ENCODE measurements at regions not wholly inside any gene's neighbourhood (a gene's known extent, or its start where the extent isn't known, plus 50 kb on each side); places are given as distances from the start of the nearest gene placed in this dataset.
A peak's percentile ranks its signal among the peaks of the same experiment; 100 is the strongest.
"Not testable (repeated sequence)": the region's sequence is repeated elsewhere in the genome, so short reads cannot be mapped to it uniquely, and the experiment has no call there.

GRCh38 chr4:110876214-110876613 lies 253.3 kb upstream of the PITX2 start:
- WGBS, 2 experiments (ENCODE audit: extremely low coverage in 1 of 2, insufficient coverage in 1 of 2, insufficient read length in 1 of 2, insufficient replicate concordance in 2 of 2, low coverage in 1 of 2, low lambda C conversion rate in 2 of 2, missing lambda C conversion rate in 1 of 2): 51% methylated on average over 17 of the region's 18 CpGs; no CpG with 5 or more reads in 1 of the 2 experiments
- POLR2A ChIA-PET (ENCODE audit: partially characterized antibody); H3K79me2 ChIP-seq (ENCODE audit: control insufficient read depth in 1 of 2, insufficient read depth in 2 of 2, low read length in 2 of 2); H3K27me3 ChIP-seq (replicated peaks in 1 of 4; ENCODE audit: control insufficient read depth in 3 of 4, extremely low read depth in 1 of 4, insufficient read depth in 3 of 4, low read length in 3 of 4); H3K23ac ChIP-seq (ENCODE audit: insufficient read length); H2BK120ac ChIP-seq (replicated peaks; ENCODE audit: low read depth, low read length); H3K14ac ChIP-seq (ENCODE audit: insufficient read length); H3K79me1 ChIP-seq (ENCODE audit: low read depth, low read length); H4K20me1 ChIP-seq (replicated peaks in 1 of 2; ENCODE audit: control insufficient read depth in 1 of 2, insufficient read depth in 2 of 2, low read length in 2 of 2); H3K18ac ChIP-seq (ENCODE audit: extremely low read depth, low read length); H4K8ac ChIP-seq (ENCODE audit: extremely low read depth, insufficient read depth, low read length); H3K23me2 ChIP-seq (ENCODE audit: low read depth, low read length); H3K4me1 ChIP-seq (replicated peaks in 1 of 4; ENCODE audit: control insufficient read depth in 3 of 4, insufficient read depth in 4 of 4, low read length in 3 of 4); H4K91ac ChIP-seq (replicated peaks; ENCODE audit: insufficient read length, low read length); H2AK5ac ChIP-seq (ENCODE audit: low read depth, low read length); H3K4ac ChIP-seq (replicated peaks; ENCODE audit: insufficient read length, low read depth, low read length); H3K27ac ChIP-seq (ENCODE audit: low read depth, low read length); H3K56ac ChIP-seq (replicated peaks; ENCODE audit: insufficient read length, low read depth, low read length); H2BK20ac ChIP-seq (ENCODE audit: low read length); H3K9ac ChIP-seq (replicated peaks in 1 of 4; ENCODE audit: extremely low read depth in 1 of 4, low read depth in 3 of 4, low read length in 3 of 4); H4K5ac ChIP-seq (ENCODE audit: insufficient read length, low read depth, low read length); H3K36me3 ChIP-seq (ENCODE audit: control insufficient read depth in 2 of 4, insufficient read depth in 4 of 4, low read length in 3 of 4); H2BK15ac ChIP-seq (ENCODE audit: low read length); FAIRE-seq; H3K9me3 ChIP-seq (ENCODE audit: insufficient read depth in 2 of 2, low read depth in 1 of 2, low read length in 1 of 2): not testable (repeated sequence)
- peak overlapping the region; percentile 23 to 72; a peak in 3 of 4 replicates for H3K4me2 ChIP-seq (ENCODE audit: insufficient read depth in 1 of 2, low read depth in 2 of 2, low read length in 2 of 2)
- DNase-seq (ENCODE audit: low read depth in 1 of 2, low spot score in 2 of 2): peak in 1 of 2 experiments; percentile 58
- H3K4me3 ChIP-seq (ENCODE audit: extremely low read depth in 1 of 4, insufficient read depth in 2 of 4, low read depth in 3 of 4, low read length in 4 of 4): peak overlapping the region in 3 of 4 experiments; percentile 8 to 47 (median 45); a peak in 5 of 8 replicates
- H2BK5ac ChIP-seq (ENCODE audit: low read depth, low read length): peak overlapping the region; percentile 85
- peak overlapping the region; percentile 39; the same call in 1 of the 2 replicates for H2BK12ac ChIP-seq (ENCODE audit: low read depth, low read length)
- CTCF ChIA-PET (ENCODE audit: partially characterized antibody): interaction anchor here (1.4 kb wide), 1 partner anchor 29 kb away, joined by 3 read pairs; no protein-coding TSS in a partner anchor
- TF ChIP-seq RBBP5 (IDR thresholded peaks at IDR 0.05; ENCODE audit: borderline replicate concordance, low read depth, low read length): 0 out of 2 replicates have a peak, but pooled peaks have one; percentile 37
- 0 out of 2 replicates have a peak overlapping the region, but pooled peaks have one; percentile 94 for H2AFZ ChIP-seq (ENCODE audit: low read length)
